Adrenal gland (tissue), 5 donors: ENCODE measurements at regions not wholly inside any gene's neighbourhood (a gene's known extent, or its start where the extent isn't known, plus 50 kb on each side); places are given as distances from the start of the nearest gene placed in this dataset.

Experiments
- CTCF ChIP-seq, 6 experiments: fragments of 450-650 bp in 4 of 6; fragments of 200-600 bp in 2 of 6; sonication (generic) in 1 of 6; IDR thresholded peaks; 1 replicate in 5 of 6; 2 replicates in 1 of 6; pipeline versions ENCODE4 v1.5.1 to v1.8.0; 2016 to 2021; ENCODE audit warnings: antibody characterized with exemption in 6 of 6, mild to moderate bottlenecking in 2 of 6, moderate library complexity in 1 of 6
- POLR2A ChIP-seq, 2 donors: fragments of 450-650 bp; IDR thresholded peaks; one replicate each; pipeline ENCODE4 v1.6.1; 2017; ENCODE audit warnings: antibody characterized with exemption in 2 of 2, mild to moderate bottlenecking in 2 of 2, moderate library complexity in 1 of 2
- donor health status: DM: no; HTN: no; CAD: no.

- TF ChIP-seq CTCF (IDR thresholded peaks at IDR 0.05) (no peak), POLR2A (IDR thresholded peaks at IDR 0.05) (no peak)
Measured at GRCh38 chr13:26465954-26466353, 91.5 kb upstream of the WASF3 start.
